Endothelial cell of umbilical vein (primary cell): ENCODE measurements at regions not wholly inside any gene's neighbourhood (a gene's known extent, or its start where the extent isn't known, plus 50 kb on each side); places are given as distances from the start of the nearest gene placed in this dataset.

Source experiments
- BruUV-seq: library from RNA; stranded (reverse); fragments of 400-500 nt; replicated peaks from 2 replicates; lab custom pipeline; 2021; lab: Mats Ljungman, UMichigan
- CTCF ChIA-PET: fragments of 300-600, 350-600 bp; sonication (Branson Sonifier 250); formaldehyde crosslinking; loops from one replicate; lab custom pipeline; 2021; ENCODE audit warnings: antibody characterized with exemption, inconsistent platforms; lab: Charles Lee
- POLR2A ChIA-PET: fragments of 300-600, 350-600 bp; sonication (Branson Sonifier 250); formaldehyde crosslinking; loops from one replicate; lab custom pipeline; 2021; ENCODE audit warnings: antibody characterized with exemption, inconsistent platforms; lab: Charles Lee
- DNase-seq: peaks from one replicate; pipeline ENCODE4 v3.0.0-alpha.2; 2011; ENCODE audit warnings: low read depth, low spot score
- FAIRE-seq: peaks from 2 replicates; lab custom pipeline; 2011; peaks lifted over from hg19 to GRCh38; lab: Jason Lieb, UNC
- H2AFZ ChIP-seq: 2 replicates; pipeline ENCODE4 v1.6.0; 2012; ENCODE audit warnings: low read depth, low read length, control low read depth, inconsistent platforms
- H3K27ac ChIP-seq: 2 replicates; pipeline ENCODE4 v1.5.1; 2011; ENCODE audit warnings: low read depth, mild to moderate bottlenecking, control low read depth, low read length, moderate library complexity; ENCODE audit not compliant: insufficient read depth
- H3K27me3 ChIP-seq, 2 experiments: 2 replicates each; pipeline versions ENCODE4 v1.6.0 to v1.6.1; 2011; ENCODE audit warnings: low read length in 2 of 2, mixed read lengths in 1 of 2; ENCODE audit not compliant: control insufficient read depth in 2 of 2, insufficient read depth in 2 of 2
- H3K36me3 ChIP-seq, 2 experiments: 2 replicates in 1 of 2; 3 replicates in 1 of 2; pipeline ENCODE4 v1.5.1; 2011; ENCODE audit warnings: low read length in 2 of 2, mild to moderate bottlenecking in 1 of 2, moderate library complexity in 1 of 2; ENCODE audit not compliant: control insufficient read depth in 2 of 2, insufficient read depth in 2 of 2; ENCODE audit errors: extremely low read depth in 1 of 2
- H3K4me1 ChIP-seq: 3 replicates; pipeline ENCODE4 v1.5.1; 2011; ENCODE audit warnings: mild to moderate bottlenecking, low read length; ENCODE audit not compliant: control insufficient read depth, insufficient read depth; ENCODE audit errors: extremely low read depth
- H3K4me2 ChIP-seq: 2 replicates; pipeline ENCODE4 v1.6.1; 2011; ENCODE audit warnings: low read length, control low read depth, mixed read lengths; ENCODE audit not compliant: insufficient read depth
- H3K4me3 ChIP-seq, 3 experiments: fragments of 200-600 bp in 1 of 3; sonication (generic), shearing (Covaris generic) in 1 of 3; replicated peaks in 1 of 3; 2 replicates each; pipeline ENCODE4 v1.5.1; 2011 to 2016; ENCODE audit warnings: control low read depth in 3 of 3, low read length in 3 of 3, mild to moderate bottlenecking in 2 of 3, inconsistent platforms in 1 of 3, low read depth in 1 of 3, moderate library complexity in 1 of 3; ENCODE audit not compliant: insufficient read depth in 1 of 3
- H3K79me2 ChIP-seq: 2 replicates; pipeline ENCODE4 v1.6.0; 2012; ENCODE audit warnings: low read length, inconsistent platforms; ENCODE audit not compliant: control insufficient read depth, insufficient read depth
- H3K9ac ChIP-seq: replicated peaks from 2 replicates; pipeline ENCODE3; 2011; ENCODE audit warnings: low read length, control low read depth; ENCODE audit not compliant: insufficient read depth; ENCODE audit errors: extremely low read depth
- H3K9me1 ChIP-seq: replicated peaks from 3 replicates; pipeline ENCODE4 v1.6.0; 2011; ENCODE audit warnings: mild to moderate bottlenecking, low read length; ENCODE audit not compliant: control insufficient read depth, insufficient read depth; ENCODE audit errors: extremely low read depth
- H3K9me3 ChIP-seq: replicated peaks from 2 replicates; pipeline ENCODE4 v1.5.1; 2012; ENCODE audit warnings: low read length, inconsistent platforms; ENCODE audit not compliant: control insufficient read depth, insufficient read depth
- H4K20me1 ChIP-seq: replicated peaks from 2 replicates; pipeline ENCODE3; 2011; ENCODE audit warnings: mild to moderate bottlenecking, low read length; ENCODE audit not compliant: control insufficient read depth, insufficient read depth; ENCODE audit errors: extremely low read depth
- EZH2 ChIP-seq: IDR thresholded peaks from 2 replicates; pipeline ENCODE4 v1.6.1; 2012; ENCODE audit warnings: borderline replicate concordance, low read depth, mild to moderate bottlenecking, moderate library complexity, low read length, inconsistent platforms; ENCODE audit not compliant: severe bottlenecking
- FOS ChIP-seq: IDR thresholded peaks from 2 replicates; pipeline ENCODE4 v1.6.1; 2011; ENCODE audit warnings: mild to moderate bottlenecking, low read length, moderate library complexity, borderline replicate concordance; ENCODE audit not compliant: insufficient read depth
- GATA2 ChIP-seq: IDR thresholded peaks from 2 replicates; pipeline ENCODE4 v1.7.0; 2011; ENCODE audit warnings: low read depth, mild to moderate bottlenecking, moderate library complexity, mixed read lengths, low read length; ENCODE audit not compliant: insufficient read length, insufficient read depth
- JUN ChIP-seq: IDR thresholded peaks from 2 replicates; pipeline ENCODE4 v1.6.1; 2011; ENCODE audit warnings: borderline replicate concordance, low read depth; ENCODE audit not compliant: insufficient read length, insufficient read depth
- MYC ChIP-seq: IDR thresholded peaks from one replicate; pipeline ENCODE4 v1.6.1; 2011; ENCODE audit warnings: mild to moderate bottlenecking, low read depth, low read length
- POLR2A ChIP-seq: IDR thresholded peaks from 2 replicates; pipeline ENCODE4 v1.6.1; 2012; ENCODE audit warnings: low read depth, mild to moderate bottlenecking, control low read depth, low read length
- POLR2AphosphoS5 ChIP-seq: IDR thresholded peaks from 2 replicates; pipeline ENCODE4 v1.6.1; 2012; ENCODE audit warnings: low read depth, mild to moderate bottlenecking, control low read depth, low read length, moderate library complexity; ENCODE audit not compliant: insufficient read depth
- dilution Hi-C: fragments of 300-500 bp; cut with MboI; formaldehyde crosslinking; loops from one replicate; pipeline ENCODE4 v1.15.0; 2019; ENCODE audit warnings: low sequenced_read_pairs; ENCODE audit not compliant: extremely low pct_ligation_motif_present
- intact Hi-C: fragments of 100-400 bp; cut with micrococcal nuclease; formaldehyde crosslinking; loops from one replicate; pipeline ENCODE4 v1.10.0; 2022
- TF ChIP-seq, protein P1 (sequence below): IDR thresholded peaks from 2 replicates; pipeline ENCODE4 v1.6.1; 2011; ENCODE audit not compliant: insufficient read depth, insufficient read length
- TF ChIP-seq, protein P2 (sequence below), 2 donors: IDR thresholded peaks; 1 replicate in 1 of 2; 2 replicates in 1 of 2; pipeline ENCODE4 v1.5.1; 2011; ENCODE audit warnings: low read length in 2 of 2, mild to moderate bottlenecking in 2 of 2, moderate library complexity in 2 of 2, control low read depth in 1 of 2, inconsistent platforms in 1 of 2, low read depth in 1 of 2; ENCODE audit not compliant: insufficient read depth in 1 of 2; ENCODE audit errors: extremely low read depth in 1 of 2

DNA sequence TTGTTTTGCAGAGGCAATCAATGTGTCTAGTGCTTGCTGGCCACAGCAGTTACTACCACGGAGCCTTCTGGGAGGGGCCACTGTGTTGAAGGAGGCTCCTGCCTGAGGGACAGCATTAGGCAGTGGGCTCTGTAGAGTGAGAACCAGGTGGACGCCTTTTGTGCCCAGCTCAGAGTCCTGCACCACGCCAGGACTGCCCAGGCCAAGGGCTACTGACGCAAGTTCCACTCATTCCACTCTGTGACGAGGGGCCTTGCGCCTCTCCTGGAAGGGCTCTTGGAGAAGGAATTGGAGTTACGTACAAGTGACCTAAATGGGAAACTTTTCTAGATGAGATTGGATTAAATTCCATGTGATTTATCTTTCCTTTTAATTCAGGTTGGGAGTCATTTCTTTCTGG is 102.8 kb upstream of the MAGEE2 start:
- no peaks in the 10 kb centered on the region for H3K79me2 ChIP-seq
- H3K36me3 ChIP-seq: no peaks in the 10 kb centered on the region
- no peak overlapping the region for H2AFZ ChIP-seq
- H3K9me3 ChIP-seq: no peaks in the 10 kb centered on the region
- intact Hi-C loops (loop anchor here (10.0 kb wide), 1 partner anchor 373 kb away; no protein-coding TSS in a partner anchor), dilution Hi-C loops (no loop called here)
- H3K27ac ChIP-seq: no peak overlapping the region
- CTCF ChIA-PET: no interaction called here
- H3K27me3 ChIP-seq: no peaks in the 10 kb centered on the region
- H3K4me1 ChIP-seq: no peaks in the 10 kb centered on the region
- BruUV-seq: no TSS peak
- TF ChIP-seq, protein P1, sequence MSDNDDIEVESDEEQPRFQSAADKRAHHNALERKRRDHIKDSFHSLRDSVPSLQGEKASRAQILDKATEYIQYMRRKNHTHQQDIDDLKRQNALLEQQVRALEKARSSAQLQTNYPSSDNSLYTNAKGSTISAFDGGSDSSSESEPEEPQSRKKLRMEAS: no peak
- TF ChIP-seq EZH2: no peak
- TF ChIP-seq MYC: no peak
- TF ChIP-seq FOS: no peak
- no peak for TF ChIP-seq POLR2A
- TF ChIP-seq JUN: no peak
- TF ChIP-seq, protein P2, sequence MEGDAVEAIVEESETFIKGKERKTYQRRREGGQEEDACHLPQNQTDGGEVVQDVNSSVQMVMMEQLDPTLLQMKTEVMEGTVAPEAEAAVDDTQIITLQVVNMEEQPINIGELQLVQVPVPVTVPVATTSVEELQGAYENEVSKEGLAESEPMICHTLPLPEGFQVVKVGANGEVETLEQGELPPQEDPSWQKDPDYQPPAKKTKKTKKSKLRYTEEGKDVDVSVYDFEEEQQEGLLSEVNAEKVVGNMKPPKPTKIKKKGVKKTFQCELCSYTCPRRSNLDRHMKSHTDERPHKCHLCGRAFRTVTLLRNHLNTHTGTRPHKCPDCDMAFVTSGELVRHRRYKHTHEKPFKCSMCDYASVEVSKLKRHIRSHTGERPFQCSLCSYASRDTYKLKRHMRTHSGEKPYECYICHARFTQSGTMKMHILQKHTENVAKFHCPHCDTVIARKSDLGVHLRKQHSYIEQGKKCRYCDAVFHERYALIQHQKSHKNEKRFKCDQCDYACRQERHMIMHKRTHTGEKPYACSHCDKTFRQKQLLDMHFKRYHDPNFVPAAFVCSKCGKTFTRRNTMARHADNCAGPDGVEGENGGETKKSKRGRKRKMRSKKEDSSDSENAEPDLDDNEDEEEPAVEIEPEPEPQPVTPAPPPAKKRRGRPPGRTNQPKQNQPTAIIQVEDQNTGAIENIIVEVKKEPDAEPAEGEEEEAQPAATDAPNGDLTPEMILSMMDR (IDR thresholded peaks at IDR 0.05; ENCODE audit: extremely low read depth in 1 of 2, insufficient read depth in 1 of 2, low read depth in 1 of 2, low read length in 2 of 2): no peak
- TF ChIP-seq POLR2AphosphoS5: no peak
- no peak for TF ChIP-seq GATA2
- H3K4me3 ChIP-seq: no peak overlapping the region
- DNase-seq: no peak
- no peaks in the 10 kb centered on the region for H4K20me1 ChIP-seq
- no peaks in the 10 kb centered on the region for H3K9me1 ChIP-seq
- POLR2A ChIA-PET: no interaction called here
- H3K4me2 ChIP-seq: no peak overlapping the region
- no peak for FAIRE-seq
- no peak overlapping the region for H3K9ac ChIP-seq
